GM19099 (cell line): ENCODE measurements at regions not wholly inside any gene's neighbourhood (a gene's known extent, or its start where the extent isn't known, plus 50 kb on each side); places are given as distances from the start of the nearest gene placed in this dataset.

Experiments
- POLR2A ChIP-seq: IDR thresholded peaks from 3 replicates; pipeline ENCODE4 v1.6.1; 2011; ENCODE audit warnings: low read depth; ENCODE audit not compliant: insufficient read length; ENCODE audit errors: extremely low read depth

- TF ChIP-seq POLR2A: no peak
Measured at GRCh38 chr4:3873408-3874027, 107.3 kb downstream of the ADRA2C start.

GRCh38 chr4:3874028-3874415 is 107.8 kb downstream of the ADRA2C start:
- TF ChIP-seq POLR2A: no peak

GRCh38 chr4:3874525-3875110 is 108.4 kb downstream of the ADRA2C start:
- TF ChIP-seq POLR2A: no peak

- no peak for TF ChIP-seq POLR2A
Measured at GRCh38 chr4:3875466-3875865, 109.3 kb downstream of the ADRA2C start.

GRCh38 chr4:3877236-3877635 is 111.1 kb downstream of the ADRA2C start:
- TF ChIP-seq POLR2A: no peak

GRCh38 chr4:3877868-3878267 is 111.7 kb downstream of the ADRA2C start:
- no peak for TF ChIP-seq POLR2A

- no peak for TF ChIP-seq POLR2A
Measured at GRCh38 chr4:3878678-3879077, 112.5 kb downstream of the ADRA2C start.

GRCh38 chr4:3879681-3880614 is 113.8 kb downstream of the ADRA2C start:
- TF ChIP-seq POLR2A: no peak

GRCh38 chr4:3880615-3881120 is 114.5 kb downstream of the ADRA2C start:
- TF ChIP-seq POLR2A: no peak

GRCh38 chr4:3896441-3896840 is 130.3 kb downstream of the ADRA2C start:
- no peak for TF ChIP-seq POLR2A

- no peak for TF ChIP-seq POLR2A
Measured at GRCh38 chr4:3898098-3898497, 131.9 kb downstream of the ADRA2C start.

- TF ChIP-seq POLR2A: no peak
Measured at GRCh38 chr4:3911252-3911856, 145.2 kb downstream of the ADRA2C start.

- TF ChIP-seq POLR2A: no peak
Measured at GRCh38 chr4:3936184-3936583, 170.0 kb downstream of the ADRA2C start.

GRCh38 chr4:3945511-3946290 is 179.5 kb downstream of the ADRA2C start:
- TF ChIP-seq POLR2A: no peak
